Adrenal gland (tissue), 5 donors: ENCODE measurements at regions not wholly inside any gene's neighbourhood (a gene's known extent, or its start where the extent isn't known, plus 50 kb on each side); places are given as distances from the start of the nearest gene placed in this dataset.

ENCODE experiments used
- CTCF ChIP-seq, 6 experiments: fragments of 450-650 bp in 4 of 6; fragments of 200-600 bp in 2 of 6; sonication (generic) in 1 of 6; IDR thresholded peaks; 1 replicate in 5 of 6; 2 replicates in 1 of 6; pipeline versions ENCODE4 v1.5.1 to v1.8.0; 2016 to 2021; ENCODE audit warnings: antibody characterized with exemption in 6 of 6, mild to moderate bottlenecking in 2 of 6, moderate library complexity in 1 of 6
- POLR2A ChIP-seq, 2 donors: fragments of 450-650 bp; IDR thresholded peaks; one replicate each; pipeline ENCODE4 v1.6.1; 2017; ENCODE audit warnings: antibody characterized with exemption in 2 of 2, mild to moderate bottlenecking in 2 of 2, moderate library complexity in 1 of 2
- donor health status: DM: no; HTN: no; CAD: no.

- no peak for TF ChIP-seq CTCF (IDR thresholded peaks at IDR 0.05)
- no peak for TF ChIP-seq POLR2A (IDR thresholded peaks at IDR 0.05)
These were observed 277.4 kb downstream of the NDUFA10 start for GRCh38 chr2:239747771-239748170.
